Right cardiac atrium (tissue), 5 donors: ENCODE measurements at regions not wholly inside any gene's neighbourhood (a gene's known extent, or its start where the extent isn't known, plus 50 kb on each side); places are given as distances from the start of the nearest gene placed in this dataset.

ENCODE experiments used
- ATAC-seq, 2 donors: fragments of 200-7000 bp; cut with Tn5 transposase; one replicate each; pipeline versions ENCODE4 v1.8.0 to v1.9.1; 2020; ENCODE audit warnings: moderate library complexity in 2 of 2, mild to moderate bottlenecking in 1 of 2
- DNase-seq, 3 donors: peaks; one replicate each; pipeline ENCODE4 v3.0.0-alpha.2; 2020
- H3K27ac ChIP-seq: one replicate; pipeline ENCODE4 v1.5.1; 2013; ENCODE audit warnings: mild to moderate bottlenecking, low read length, control low read depth, moderate library complexity
- H3K27me3 ChIP-seq: one replicate; pipeline ENCODE4 v1.6.1; 2013; ENCODE audit not compliant: control insufficient read depth, insufficient read depth
- H3K4me1 ChIP-seq: one replicate; pipeline ENCODE4 v1.6.1; 2013; ENCODE audit warnings: low read length; ENCODE audit not compliant: control insufficient read depth, insufficient read depth
- H3K4me3 ChIP-seq: one replicate; pipeline ENCODE4 v1.5.1; 2013; ENCODE audit warnings: low read length, control low read depth
- H3K9me3 ChIP-seq: one replicate; pipeline ENCODE4 v1.6.1; 2013; ENCODE audit warnings: low read length; ENCODE audit not compliant: control insufficient read depth
- WGBS: extraction: QIAGEN DNeasy Blood & Tissue Kit; methylation state at CpG from one replicate; pipeline ENCODE4 v1.1.7; 2013; 5-methylcytosine and 5-hydroxymethylcytosine counted together
- intact Hi-C, 4 donors: fragments of 100-400 bp; cut with DNase I; formaldehyde crosslinking; loops; one replicate each; pipeline versions ENCODE4 v1.11.0 to v1.14.0; 2022 to 2023
- donor health status: healthy with polysubstance abuse.
- donor health status: DM: no; HTN: yes; CAD: no.
- donor health status: DM: no; HTN: no; CAD: no.
- donor health status: DM: no; HTN: yes; CAD: no; lungs with severe emphysema.
- donor health status: DM: yes; HTN: yes; CAD: no.

- DNase-seq (no peak), ATAC-seq (no peak)
- 56% methylated on average over 4 of the region's 4 CpGs for WGBS
- Histone ChIP-seq H3K4me1 (peaks cover 2% of the 10 kb centered on the region), H3K27me3 (no peaks in the 10 kb centered on the region), H3K27ac (no peak overlapping the region), H3K9me3 (no peaks in the 10 kb centered on the region), H3K4me3 (no peak overlapping the region)
- intact Hi-C loops, result no loop called here
Measured at GRCh38 chr13:40120781-40121180, 465.3 kb downstream of the COG6 start.

- H3K27me3 ChIP-seq, result no peaks in the 10 kb centered on the region
- WGBS, result 87% methylated on average over 2 of the region's 2 CpGs
- DNase-seq, result no peak
Measured at GRCh38 chr13:40121722-40122121, 466.3 kb downstream of the COG6 start.

GRCh38 chr13:40123962-40124632, 468.6 kb downstream of the COG6 start:
- WGBS, result 81% methylated on average over 2 of the region's 2 CpGs
- Histone ChIP-seq H3K27me3 (no peaks in the 10 kb centered on the region), H3K9me3 (no peaks in the 10 kb centered on the region), H3K4me3 (no peak overlapping the region), H3K27ac (no peak overlapping the region), H3K4me1 (peaks cover 2% of the 10 kb centered on the region)
- intact Hi-C loops, result no loop called here
- DNase-seq (no peak), ATAC-seq (no peak)

More at GRCh38 chr13:40121722-40122121, 466.3 kb downstream of the COG6 start:
- no peak overlapping the region for H3K27ac ChIP-seq
- no peak overlapping the region for H3K4me3 ChIP-seq
- peaks cover 2% of the 10 kb centered on the region for H3K4me1 ChIP-seq
- no peak for ATAC-seq
- intact Hi-C loops, result no loop called here
- H3K9me3 ChIP-seq, result no peaks in the 10 kb centered on the region

GRCh38 chr13:40124633-40125015, 469.2 kb downstream of the COG6 start:
- Histone ChIP-seq H3K27ac (no peak overlapping the region), H3K27me3 (no peaks in the 10 kb centered on the region), H3K4me3 (no peak overlapping the region), H3K4me1 (peaks cover 2% of the 10 kb centered on the region), H3K9me3 (no peaks in the 10 kb centered on the region)
- no peak for ATAC-seq
- no peak for DNase-seq
- WGBS, result 93% methylated on average over 2 of the region's 2 CpGs
- intact Hi-C loops, result no loop called here

- DNase-seq, result no peak
- Histone ChIP-seq H3K4me1 (peaks cover 2% of the 10 kb centered on the region), H3K27me3 (no peaks in the 10 kb centered on the region), H3K27ac (no peak overlapping the region), H3K4me3 (no peak overlapping the region), H3K9me3 (no peaks in the 10 kb centered on the region)
- intact Hi-C loops, result no loop called here
- no peak for ATAC-seq
- WGBS, result 98% methylated on average over 3 of the region's 3 CpGs
Measured at GRCh38 chr13:40125336-40125735, 469.9 kb downstream of the COG6 start.

GRCh38 chr13:40126306-40127085, 471.0 kb downstream of the COG6 start:
- H3K27me3 ChIP-seq, result no peaks in the 10 kb centered on the region
- no peak overlapping the region for H3K4me3 ChIP-seq
- peaks cover 2% of the 10 kb centered on the region for H3K4me1 ChIP-seq
- intact Hi-C loops, result no loop called here
- ATAC-seq (no peak), DNase-seq (no peak)
- H3K9me3 ChIP-seq, result no peaks in the 10 kb centered on the region
- 93% methylated on average over 7 of the region's 7 CpGs for WGBS
- no peak overlapping the region for H3K27ac ChIP-seq

- Histone ChIP-seq H3K9me3 (no peaks in the 10 kb centered on the region), H3K4me3 (no peak overlapping the region), H3K27me3 (no peaks in the 10 kb centered on the region), H3K4me1 (no peaks in the 10 kb centered on the region), H3K27ac (no peak overlapping the region)
- intact Hi-C loops, result no loop called here
- ATAC-seq (no peak), DNase-seq (no peak)
Measured at GRCh38 chr13:40127476-40127875, 472.0 kb downstream of the COG6 start.

- H3K4me3 ChIP-seq, result no peak overlapping the region
- WGBS, result 96% methylated on average over 3 of the region's 3 CpGs
- intact Hi-C loops, result no loop called here
Measured at GRCh38 chr13:40127925-40128324, 472.5 kb downstream of the COG6 start.

GRCh38 chr13:40129467-40129866, 474.0 kb downstream of the COG6 start:
- no peaks in the 10 kb centered on the region for H3K9me3 ChIP-seq
- no peak for ATAC-seq
- H3K27me3 ChIP-seq, result no peaks in the 10 kb centered on the region
- intact Hi-C loops, result no loop called here
- H3K27ac ChIP-seq, result no peak overlapping the region
- no peak overlapping the region for H3K4me3 ChIP-seq
- DNase-seq, result no peak
- no peaks in the 10 kb centered on the region for H3K4me1 ChIP-seq
- 97% methylated on average over 6 of the region's 6 CpGs for WGBS

More at GRCh38 chr13:40127925-40128324, 472.5 kb downstream of the COG6 start:
- Histone ChIP-seq H3K4me1 (no peaks in the 10 kb centered on the region), H3K27ac (no peak overlapping the region), H3K27me3 (no peaks in the 10 kb centered on the region), H3K9me3 (no peaks in the 10 kb centered on the region)
- DNase-seq (no peak), ATAC-seq (no peak)

GRCh38 chr13:40130871-40131636, 475.6 kb downstream of the COG6 start:
- ATAC-seq, result no peak
- no peak overlapping the region for H3K4me3 ChIP-seq
- no peaks in the 10 kb centered on the region for H3K4me1 ChIP-seq
- intact Hi-C loops, result no loop called here
- 86% methylated on average over 6 of the region's 6 CpGs for WGBS
- DNase-seq, result no peak
- no peak overlapping the region for H3K27ac ChIP-seq
- H3K9me3 ChIP-seq, result no peaks in the 10 kb centered on the region
- H3K27me3 ChIP-seq, result no peaks in the 10 kb centered on the region

GRCh38 chr13:40132249-40132648, 476.8 kb downstream of the COG6 start:
- no peaks in the 10 kb centered on the region for H3K4me1 ChIP-seq
- H3K9me3 ChIP-seq, result no peaks in the 10 kb centered on the region
- intact Hi-C loops, result no loop called here
- ATAC-seq, result no peak
- DNase-seq, result no peak
- H3K27ac ChIP-seq, result no peak overlapping the region
- H3K4me3 ChIP-seq, result no peak overlapping the region
- WGBS, result 97% methylated on average over 3 of the region's 3 CpGs
- no peaks in the 10 kb centered on the region for H3K27me3 ChIP-seq
